GM12878 (cell line): ENCODE measurements at regions not wholly inside any gene's neighbourhood (a gene's known extent, or its start where the extent isn't known, plus 50 kb on each side); places are given as distances from the start of the nearest gene placed in this dataset.
"Not testable (repeated sequence)": the region's sequence is repeated elsewhere in the genome, so short reads cannot be mapped to it uniquely, and the experiment has no call there.

Experiments used
- NBN ChIP-seq: fragments of 450-650 bp; IDR thresholded peaks from 2 replicates; pipeline ENCODE4 v1.6.1; 2016
- POLR2AphosphoS5 ChIP-seq: IDR thresholded peaks from 2 replicates; pipeline ENCODE4 v1.6.1; 2011; ENCODE audit warnings: mild to moderate bottlenecking, low read length, inconsistent platforms
- SMC3 ChIP-seq: IDR thresholded peaks from 2 replicates; pipeline ENCODE4 v1.6.1; 2011; ENCODE audit warnings: low read length, improper control_type of control experiment, borderline replicate concordance
- ZNF384 ChIP-seq: IDR thresholded peaks from 2 replicates; pipeline ENCODE4 v1.6.1; 2012; ENCODE audit warnings: low read depth, mild to moderate bottlenecking, low read length, improper control_type of control experiment, borderline replicate concordance
- TF ChIP-seq, protein P1 (sequence below), 3 experiments: IDR thresholded peaks in 2 of 3; conservative IDR thresholded peaks in 1 of 3; 2 replicates each; pipeline ENCODE4 v1.5.1; 2011; ENCODE audit warnings: low read depth in 3 of 3, low read length in 3 of 3, mild to moderate bottlenecking in 3 of 3, control low read depth in 2 of 3, moderate library complexity in 2 of 3, inconsistent platforms in 1 of 3, mixed read lengths in 1 of 3; ENCODE audit not compliant: control insufficient read depth in 2 of 3, insufficient read depth in 1 of 3; ENCODE audit errors: extremely low read depth in 1 of 3

DNA sequence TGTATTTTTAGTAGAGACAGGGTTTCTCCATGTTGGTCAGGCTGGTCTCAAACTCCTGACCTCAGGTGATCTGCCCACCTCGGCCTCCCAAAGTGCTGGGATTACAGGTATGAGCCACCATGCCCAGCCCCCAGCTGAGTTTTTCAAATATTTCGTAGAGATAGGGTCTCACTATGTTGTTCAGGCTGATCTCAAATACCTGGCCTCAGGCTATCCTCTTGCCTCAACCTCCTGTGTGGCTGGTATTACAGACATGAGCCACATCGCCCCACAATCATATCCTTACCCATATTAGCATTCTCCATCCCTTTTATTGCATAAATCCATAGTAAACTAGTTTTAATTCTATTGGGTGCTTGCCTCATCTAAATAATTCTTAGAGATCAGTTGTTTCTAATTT is 157.6 kb upstream of the HEY2 start:
- TF ChIP-seq, protein P1, sequence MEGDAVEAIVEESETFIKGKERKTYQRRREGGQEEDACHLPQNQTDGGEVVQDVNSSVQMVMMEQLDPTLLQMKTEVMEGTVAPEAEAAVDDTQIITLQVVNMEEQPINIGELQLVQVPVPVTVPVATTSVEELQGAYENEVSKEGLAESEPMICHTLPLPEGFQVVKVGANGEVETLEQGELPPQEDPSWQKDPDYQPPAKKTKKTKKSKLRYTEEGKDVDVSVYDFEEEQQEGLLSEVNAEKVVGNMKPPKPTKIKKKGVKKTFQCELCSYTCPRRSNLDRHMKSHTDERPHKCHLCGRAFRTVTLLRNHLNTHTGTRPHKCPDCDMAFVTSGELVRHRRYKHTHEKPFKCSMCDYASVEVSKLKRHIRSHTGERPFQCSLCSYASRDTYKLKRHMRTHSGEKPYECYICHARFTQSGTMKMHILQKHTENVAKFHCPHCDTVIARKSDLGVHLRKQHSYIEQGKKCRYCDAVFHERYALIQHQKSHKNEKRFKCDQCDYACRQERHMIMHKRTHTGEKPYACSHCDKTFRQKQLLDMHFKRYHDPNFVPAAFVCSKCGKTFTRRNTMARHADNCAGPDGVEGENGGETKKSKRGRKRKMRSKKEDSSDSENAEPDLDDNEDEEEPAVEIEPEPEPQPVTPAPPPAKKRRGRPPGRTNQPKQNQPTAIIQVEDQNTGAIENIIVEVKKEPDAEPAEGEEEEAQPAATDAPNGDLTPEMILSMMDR (IDR thresholded peaks at IDR 0.05 in 2 of 3, conservative IDR thresholded peaks at IDR 0.05 in 1 of 3; ENCODE audit: control insufficient read depth in 2 of 3, extremely low read depth in 1 of 3, insufficient read depth in 1 of 3, low read depth in 3 of 3, low read length in 3 of 3): not testable (repeated sequence)
- TF ChIP-seq NBN, SMC3, POLR2AphosphoS5, ZNF384: not testable (repeated sequence)
